Esophagus muscularis mucosa (tissue), 3 donors: ENCODE measurements at regions not wholly inside any gene's neighbourhood (a gene's known extent, or its start where the extent isn't known, plus 50 kb on each side); places are given as distances from the start of the nearest gene placed in this dataset.

Experiments used
- POLR2A ChIP-seq: fragments of 450-650 bp; IDR thresholded peaks from one replicate; pipeline ENCODE4 v1.6.1; 2017; ENCODE audit warnings: antibody characterized with exemption, moderate library complexity, mild to moderate bottlenecking, low read depth
- POLR2AphosphoS5 ChIP-seq, 2 donors: sonication (generic); formaldehyde crosslinking; IDR thresholded peaks; one replicate each; pipeline ENCODE4 v1.6.1; 2017; ENCODE audit warnings: antibody characterized with exemption in 2 of 2
- TF ChIP-seq, protein P1 (sequence below), 3 experiments: fragments of 200-600 bp in 2 of 3; fragments of 450-650 bp in 1 of 3; sonication (generic) in 2 of 3; IDR thresholded peaks; one replicate each; pipeline ENCODE4 v1.5.1; 2017 to 2019; ENCODE audit warnings: antibody characterized with exemption in 3 of 3, mild to moderate bottlenecking in 2 of 3, moderate library complexity in 1 of 3

DNA sequence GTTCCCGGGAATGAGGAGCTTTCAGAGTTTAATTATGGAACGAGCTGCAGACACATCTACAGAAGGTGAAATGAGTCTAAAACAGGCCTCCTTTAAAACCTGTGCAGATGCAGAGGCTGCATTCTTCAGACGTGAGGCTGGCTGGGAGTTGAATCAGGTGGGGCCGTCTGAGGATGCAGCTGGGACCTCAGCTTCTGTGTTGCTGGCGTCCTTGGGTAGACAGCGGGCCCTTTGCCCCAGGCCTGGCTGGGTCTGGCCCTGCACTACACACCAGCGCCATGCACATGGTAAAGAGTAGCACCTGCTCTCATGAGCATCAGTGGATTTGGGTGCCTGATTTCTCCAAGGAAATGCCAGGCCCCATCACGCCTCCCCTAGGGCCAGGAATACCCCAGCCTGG lies 67.3 kb downstream of the TMEM18 start:
- TF ChIP-seq, protein P1, sequence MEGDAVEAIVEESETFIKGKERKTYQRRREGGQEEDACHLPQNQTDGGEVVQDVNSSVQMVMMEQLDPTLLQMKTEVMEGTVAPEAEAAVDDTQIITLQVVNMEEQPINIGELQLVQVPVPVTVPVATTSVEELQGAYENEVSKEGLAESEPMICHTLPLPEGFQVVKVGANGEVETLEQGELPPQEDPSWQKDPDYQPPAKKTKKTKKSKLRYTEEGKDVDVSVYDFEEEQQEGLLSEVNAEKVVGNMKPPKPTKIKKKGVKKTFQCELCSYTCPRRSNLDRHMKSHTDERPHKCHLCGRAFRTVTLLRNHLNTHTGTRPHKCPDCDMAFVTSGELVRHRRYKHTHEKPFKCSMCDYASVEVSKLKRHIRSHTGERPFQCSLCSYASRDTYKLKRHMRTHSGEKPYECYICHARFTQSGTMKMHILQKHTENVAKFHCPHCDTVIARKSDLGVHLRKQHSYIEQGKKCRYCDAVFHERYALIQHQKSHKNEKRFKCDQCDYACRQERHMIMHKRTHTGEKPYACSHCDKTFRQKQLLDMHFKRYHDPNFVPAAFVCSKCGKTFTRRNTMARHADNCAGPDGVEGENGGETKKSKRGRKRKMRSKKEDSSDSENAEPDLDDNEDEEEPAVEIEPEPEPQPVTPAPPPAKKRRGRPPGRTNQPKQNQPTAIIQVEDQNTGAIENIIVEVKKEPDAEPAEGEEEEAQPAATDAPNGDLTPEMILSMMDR (IDR thresholded peaks at IDR 0.05): no peak
- TF ChIP-seq POLR2A (no peak), POLR2AphosphoS5 (IDR thresholded peaks at IDR 0.05) (no peak)
